ENCODE measurements at regions not wholly inside any gene's neighbourhood (a gene's known extent, or its start where the extent isn't known, plus 50 kb on each side); places are given as distances from the start of the nearest gene placed in this dataset.

- Histone ChIP-seq H3K79me2 (ENCODE audit: insufficient read depth, low read length) (no peaks in the 10 kb centered on the region), H3K4me2 (ENCODE audit: low read depth, low read length) (no peak overlapping the region), H3K9ac (ENCODE audit: insufficient read depth, low read depth, low read length) (no peak overlapping the region), H3K9me3 (ENCODE audit: low read length) (peaks cover 11% of the 10 kb centered on the region), H3K4me1 (ENCODE audit: insufficient read depth, low read length) (no peaks in the 10 kb centered on the region), H2AFZ (ENCODE audit: low read length) (no peak overlapping the region), H3K27ac (ENCODE audit: extremely low read length, insufficient read depth, low read length) (no peak overlapping the region), H3K27me3 (ENCODE audit: control insufficient read depth in 1 of 2, insufficient read depth in 2 of 2, low read length in 2 of 2) (peaks cover 2 to 8% of the 10 kb centered on the region in 2 experiments; a peak in 1 of 5 replicates), H4K20me1 (ENCODE audit: insufficient read depth, low read length) (no peaks in the 10 kb centered on the region), H3K4me3 (replicated peaks in 1 of 3; ENCODE audit: insufficient read depth in 1 of 3, low read depth in 2 of 3, low read length in 3 of 3) (no peak overlapping the region), H3K36me3 (replicated peaks in 1 of 2; ENCODE audit: control insufficient read depth in 1 of 2, insufficient read depth in 2 of 2, low read length in 2 of 2) (no peaks in the 10 kb centered on the region)
- TF ChIP-seq ATF7 (IDR thresholded peaks at IDR 0.05) (peak; percentile 70), ATF7 (CRISPR knock-in tag; IDR thresholded peaks at IDR 0.05) (no peak), ERF (CRISPR knock-in tag; IDR thresholded peaks at IDR 0.05) (no peak), ZBED4 (CRISPR knock-in tag; IDR thresholded peaks at IDR 0.05; ENCODE audit: borderline replicate concordance) (no peak), CREBL2 (CRISPR knock-in tag; IDR thresholded peaks at IDR 0.05; ENCODE audit: borderline replicate concordance) (no peak), BRF2 (CRISPR knock-in tag; IDR thresholded peaks at IDR 0.05) (no peak), FOXP1 (IDR thresholded peaks at IDR 0.05) (no peak), FOXP1 (CRISPR knock-in tag; IDR thresholded peaks at IDR 0.05) (no peak), RXRB (CRISPR knock-in tag; IDR thresholded peaks at IDR 0.05; ENCODE audit: borderline replicate concordance) (no peak), ZFY (CRISPR knock-in tag; IDR thresholded peaks at IDR 0.05) (no peak), CREB1 (IDR thresholded peaks at IDR 0.05) (peak; percentile 60; the same call in 1 of the 2 replicates), CREB1 (CRISPR knock-in tag; IDR thresholded peaks at IDR 0.05) (no peak)
- CTCF ChIA-PET (ENCODE audit: low intra/inter-chr PET ratio, low total read pairs), result no interaction called here
- ATAC-seq (no peak), FAIRE-seq (no peak), DNase-seq (ENCODE audit: low spot score) (no peak)
- intact Hi-C loops (cut with micrococcal nuclease; ENCODE audit: unreplicated experiment) (no loop called here), in situ Hi-C loops (cut with HindIII; ENCODE audit: extremely low pct_ligation_motif_present, low pct_unique_long_range_greater_than_20kb) (loop anchor here (25.0 kb wide), 1 partner anchor 1126 kb away; no protein-coding TSS in a partner anchor)
- POLR2A ChIA-PET, result no interaction called here
- WGBS (ENCODE audit: low lambda C conversion rate), result 3% methylated on average over 5 of the region's 5 CpGs
- BruUV-seq (replicated peaks), result no TSS peak
Observed at GRCh38 chr16:5510819-5511370, 413.3 kb upstream of the EEF2KMT start.

Data from HepG2 (cell line).